H1 (cell line): ENCODE measurements at regions not wholly inside any gene's neighbourhood (a gene's known extent, or its start where the extent isn't known, plus 50 kb on each side); places are given as distances from the start of the nearest gene placed in this dataset.

Experiments used
- POLR2A ChIP-seq, 2 experiments: IDR thresholded peaks; 1 replicate in 1 of 2; 2 replicates in 1 of 2; pipeline ENCODE4 v1.6.1; 2011; ENCODE audit warnings: low read depth in 2 of 2, low read length in 2 of 2, mild to moderate bottlenecking in 2 of 2; ENCODE audit errors: control extremely low read depth in 1 of 2
- SIN3A ChIP-seq, 2 experiments: IDR thresholded peaks in 1 of 2; conservative IDR thresholded peaks in 1 of 2; 2 replicates each; pipeline ENCODE4 v1.6.1; 2011 to 2012; ENCODE audit warnings: low read length in 2 of 2, improper control_type of control experiment in 1 of 2, low read depth in 1 of 2, mild to moderate bottlenecking in 1 of 2
- YY1 ChIP-seq: IDR thresholded peaks from 2 replicates; pipeline ENCODE4 v1.6.1; 2011; ENCODE audit warnings: low read depth, mild to moderate bottlenecking, low read length
- ZNF274 ChIP-seq: IDR thresholded peaks from 2 replicates; pipeline ENCODE4 v1.7.0; 2012; ENCODE audit warnings: low read length, borderline replicate concordance; ENCODE audit errors: extremely low read depth

GRCh38 chr1:192926736-192927135 lies 117.9 kb downstream of the RGS2 start:
- no peak for TF ChIP-seq ZNF274
- no peak for TF ChIP-seq POLR2A (IDR thresholded peaks at IDR 0.05; ENCODE audit: control extremely low read depth in 1 of 2, low read depth in 2 of 2, low read length in 2 of 2)
- TF ChIP-seq SIN3A (conservative IDR thresholded peaks at IDR 0.05 in 1 of 2, IDR thresholded peaks at IDR 0.05 in 1 of 2; ENCODE audit: low read depth in 1 of 2, low read length in 2 of 2), result no peak
- no peak for TF ChIP-seq YY1
